ENCODE measurements at regions not wholly inside any gene's neighbourhood (a gene's known extent, or its start where the extent isn't known, plus 50 kb on each side); places are given as distances from the start of the nearest gene placed in this dataset.

- TF ChIP-seq CTCF (IDR thresholded peaks at IDR 0.05; ENCODE audit: partially characterized antibody, unreplicated experiment) = no peak
- DNase-seq = no peak
- H3K27ac Mint-ChIP-seq (ENCODE audit: unreplicated experiment) = no peak overlapping the region
- H3K4me1 Mint-ChIP-seq (ENCODE audit: low read depth, unreplicated experiment) = peaks cover 17% of the 10 kb centered on the region
- H3K4me3 Mint-ChIP-seq (ENCODE audit: unreplicated experiment) = no peak overlapping the region
- peaks cover 2% of the 10 kb centered on the region for H3K27me3 Mint-ChIP-seq (ENCODE audit: unreplicated experiment)
- peaks cover 3% of the 10 kb centered on the region for H3K9me3 Mint-ChIP-seq (ENCODE audit: unreplicated experiment)
- H3K36me3 Mint-ChIP-seq (ENCODE audit: unreplicated experiment) = no peaks in the 10 kb centered on the region
Observed at GRCh38 chr2:45195916-45196315, 186.7 kb upstream of the SIX2 start.

GRCh38 chr2:45194596-45194995 is 185.3 kb upstream of the SIX2 start:
- Mint-ChIP-seq H3K4me3 (ENCODE audit: unreplicated experiment) (no peak overlapping the region), H3K9me3 (ENCODE audit: unreplicated experiment) (peaks cover 3% of the 10 kb centered on the region), H3K36me3 (ENCODE audit: unreplicated experiment) (no peaks in the 10 kb centered on the region), H3K27me3 (ENCODE audit: unreplicated experiment) (peaks cover 2% of the 10 kb centered on the region), H3K27ac (ENCODE audit: unreplicated experiment) (no peak overlapping the region), H3K4me1 (ENCODE audit: low read depth, unreplicated experiment) (peaks cover 9% of the 10 kb centered on the region)
- TF ChIP-seq CTCF (IDR thresholded peaks at IDR 0.05; ENCODE audit: partially characterized antibody, unreplicated experiment) = no peak
- no peak for DNase-seq

- peaks cover 4% of the 10 kb centered on the region for H3K27me3 Mint-ChIP-seq (ENCODE audit: unreplicated experiment)
- no peak for DNase-seq
- H3K9me3 Mint-ChIP-seq (ENCODE audit: unreplicated experiment) = peaks cover 3% of the 10 kb centered on the region
- no peak overlapping the region for H3K27ac Mint-ChIP-seq (ENCODE audit: unreplicated experiment)
- no peak for TF ChIP-seq CTCF (IDR thresholded peaks at IDR 0.05; ENCODE audit: partially characterized antibody, unreplicated experiment)
- peaks cover 8% of the 10 kb centered on the region for H3K4me1 Mint-ChIP-seq (ENCODE audit: low read depth, unreplicated experiment)
- peaks cover 6% of the 10 kb centered on the region for H3K36me3 Mint-ChIP-seq (ENCODE audit: unreplicated experiment)
- H3K4me3 Mint-ChIP-seq (ENCODE audit: unreplicated experiment) = no peak overlapping the region
Observed at GRCh38 chr2:45193581-45193980, 184.3 kb upstream of the SIX2 start.

- Mint-ChIP-seq H3K4me3 (ENCODE audit: unreplicated experiment) (no peak overlapping the region), H3K9me3 (ENCODE audit: unreplicated experiment) (peaks cover 3% of the 10 kb centered on the region), H3K27ac (ENCODE audit: unreplicated experiment) (no peak overlapping the region), H3K27me3 (ENCODE audit: unreplicated experiment) (peaks cover 5% of the 10 kb centered on the region), H3K4me1 (ENCODE audit: low read depth, unreplicated experiment) (peaks cover 8% of the 10 kb centered on the region), H3K36me3 (ENCODE audit: unreplicated experiment) (peaks cover 6% of the 10 kb centered on the region)
- TF ChIP-seq CTCF (IDR thresholded peaks at IDR 0.05; ENCODE audit: partially characterized antibody, unreplicated experiment) = no peak
- no peak for DNase-seq
Observed at GRCh38 chr2:45192991-45193390, 183.7 kb upstream of the SIX2 start.

DNA sequence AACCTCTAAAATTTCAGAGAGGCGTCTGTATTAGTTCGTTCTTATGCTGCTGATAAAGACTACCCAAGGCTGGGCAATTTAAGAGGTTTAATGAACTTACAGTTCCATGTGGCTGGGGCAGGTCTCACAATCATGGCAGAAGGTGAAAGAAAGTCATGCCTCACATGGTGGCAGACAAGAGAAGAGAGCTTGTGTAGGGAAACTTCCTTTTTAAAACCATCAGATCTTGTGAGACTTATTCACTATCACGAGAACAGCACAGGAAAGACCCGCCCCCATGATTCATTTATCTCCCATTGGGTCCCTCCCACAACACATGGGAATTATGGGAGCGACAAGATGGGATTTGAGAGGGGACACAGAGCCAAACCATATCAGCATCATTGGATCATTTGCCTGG is 183.2 kb upstream of the SIX2 start:
- no peak for DNase-seq
- H3K9me3 Mint-ChIP-seq (ENCODE audit: unreplicated experiment) = peaks cover 3% of the 10 kb centered on the region
- peaks cover 5% of the 10 kb centered on the region for H3K27me3 Mint-ChIP-seq (ENCODE audit: unreplicated experiment)
- no peak for TF ChIP-seq CTCF (IDR thresholded peaks at IDR 0.05; ENCODE audit: partially characterized antibody, unreplicated experiment)
- H3K4me3 Mint-ChIP-seq (ENCODE audit: unreplicated experiment) = no peak overlapping the region
- peaks cover 6% of the 10 kb centered on the region for H3K36me3 Mint-ChIP-seq (ENCODE audit: unreplicated experiment)
- H3K4me1 Mint-ChIP-seq (ENCODE audit: low read depth, unreplicated experiment) = peaks cover 8% of the 10 kb centered on the region
- no peak overlapping the region for H3K27ac Mint-ChIP-seq (ENCODE audit: unreplicated experiment)
